Karpas-422 (cell line): ENCODE measurements at regions not wholly inside any gene's neighbourhood (a gene's known extent, or its start where the extent isn't known, plus 50 kb on each side); places are given as distances from the start of the nearest gene placed in this dataset.

Experiments
- DNase-seq: peaks from one replicate; pipeline ENCODE4 v3.0.0-alpha.2; 2015
- H2AFZ ChIP-seq: fragments of 200-600 bp; sonication (generic); 2 replicates; pipeline ENCODE4 v1.6.1; 2014; ENCODE audit warnings: antibody characterized with exemption, low read length, mixed read lengths
- H3K27ac ChIP-seq: fragments of 200-600 bp; sonication (generic); 2 replicates; pipeline ENCODE4 v1.5.1; 2014; ENCODE audit warnings: mild to moderate bottlenecking, low read length, moderate library complexity
- H3K27me3 ChIP-seq: fragments of 200-600 bp; sonication (generic); 2 replicates; pipeline ENCODE4 v1.6.1; 2014; ENCODE audit warnings: low read length, mixed read lengths
- H3K36me3 ChIP-seq: fragments of 200-600 bp; sonication (generic); 2 replicates; pipeline ENCODE4 v1.6.1; 2014; ENCODE audit warnings: low read length, mixed read lengths; ENCODE audit not compliant: insufficient read depth
- H3K4me1 ChIP-seq: fragments of 200-600 bp; sonication (generic); 2 replicates; pipeline ENCODE4 v1.6.1; 2014; ENCODE audit warnings: mild to moderate bottlenecking, low read length, mixed read lengths
- H3K4me2 ChIP-seq: fragments of 200-600 bp; sonication (generic); 2 replicates; pipeline ENCODE4 v1.6.1; 2014; ENCODE audit warnings: low read length, low read depth, mild to moderate bottlenecking; ENCODE audit not compliant: poor library complexity, severe bottlenecking
- H3K4me3 ChIP-seq: fragments of 200-600 bp; sonication (generic); 2 replicates; pipeline ENCODE4 v1.5.1; 2014; ENCODE audit warnings: mild to moderate bottlenecking, antibody characterized with exemption, low read length, mixed read lengths
- H3K79me2 ChIP-seq: fragments of 200-600 bp; sonication (generic); 2 replicates; pipeline ENCODE4 v1.6.1; 2014; ENCODE audit warnings: mild to moderate bottlenecking, low read length, mixed read lengths
- H3K9ac ChIP-seq: fragments of 200-600 bp; sonication (generic); 2 replicates; pipeline ENCODE4 v1.6.0; 2014; ENCODE audit warnings: low read length
- H3K9me2 ChIP-seq: fragments of 200-600 bp; sonication (generic), shearing (Covaris generic); replicated peaks from 2 replicates; pipeline ENCODE4 v1.6.0; 2014; ENCODE audit warnings: mild to moderate bottlenecking, low read length, moderate library complexity; ENCODE audit not compliant: insufficient read depth
- H3K9me3 ChIP-seq: fragments of 300-700, 200-600 bp; sonication (generic); 2 replicates; pipeline ENCODE4 v1.6.1; 2014; ENCODE audit warnings: low read length, mixed read lengths
- H4K20me1 ChIP-seq: fragments of 200-600 bp; sonication (generic); 2 replicates; pipeline ENCODE4 v1.6.1; 2014; ENCODE audit warnings: mild to moderate bottlenecking, antibody characterized with exemption, low read length, low read depth; ENCODE audit not compliant: insufficient read depth

DNA sequence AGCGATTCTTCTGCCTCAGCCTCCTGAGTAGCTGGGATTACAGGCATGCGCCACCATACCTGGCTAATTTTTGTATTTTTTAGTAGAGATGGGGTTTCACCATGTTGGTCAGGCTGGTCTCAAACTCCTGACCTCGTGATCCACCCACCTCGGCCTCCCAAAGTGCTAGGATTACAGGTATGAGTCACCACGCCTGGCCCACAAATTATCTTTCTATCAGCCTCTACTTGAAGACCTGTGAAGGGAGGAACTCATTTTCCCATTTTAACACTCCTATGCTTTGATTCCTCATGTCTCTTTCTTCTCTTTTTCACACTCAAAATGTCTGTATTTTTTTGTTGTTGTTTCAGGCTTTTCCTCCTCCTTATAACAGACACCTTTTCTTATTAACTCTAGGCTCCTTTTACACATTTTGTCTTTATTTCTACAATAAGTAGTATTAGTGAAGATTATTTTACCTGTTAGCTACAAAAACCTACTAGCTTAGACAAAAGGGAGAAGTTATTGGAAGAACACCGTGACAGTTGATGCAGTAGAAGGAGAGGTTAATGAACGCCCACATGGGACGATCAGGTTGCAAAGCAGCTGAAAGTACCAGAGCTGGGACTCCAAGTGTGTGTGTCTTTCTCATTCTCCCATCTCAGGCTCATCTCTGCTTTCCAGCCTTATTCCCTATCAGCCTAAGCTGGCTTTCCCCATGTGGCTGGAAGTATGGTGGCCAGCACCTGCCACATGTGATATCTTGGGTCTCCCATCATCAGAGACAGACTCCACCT, 97.6 kb upstream of the AGAP1 start:
- DNase-seq = no peak
- no peaks in the 10 kb centered on the region for H3K36me3 ChIP-seq
- no peak overlapping the region for H3K4me3 ChIP-seq
- no peak overlapping the region for H3K27ac ChIP-seq
- H3K4me2 ChIP-seq = no peak overlapping the region
- no peaks in the 10 kb centered on the region for H3K9me3 ChIP-seq
- no peak overlapping the region for H2AFZ ChIP-seq
- H4K20me1 ChIP-seq = no peaks in the 10 kb centered on the region
- no peak overlapping the region for H3K9ac ChIP-seq
- H3K4me1 ChIP-seq = no peaks in the 10 kb centered on the region
- no peaks in the 10 kb centered on the region for H3K27me3 ChIP-seq
- no peaks in the 10 kb centered on the region for H3K79me2 ChIP-seq
- no peaks in the 10 kb centered on the region for H3K9me2 ChIP-seq

DNA sequence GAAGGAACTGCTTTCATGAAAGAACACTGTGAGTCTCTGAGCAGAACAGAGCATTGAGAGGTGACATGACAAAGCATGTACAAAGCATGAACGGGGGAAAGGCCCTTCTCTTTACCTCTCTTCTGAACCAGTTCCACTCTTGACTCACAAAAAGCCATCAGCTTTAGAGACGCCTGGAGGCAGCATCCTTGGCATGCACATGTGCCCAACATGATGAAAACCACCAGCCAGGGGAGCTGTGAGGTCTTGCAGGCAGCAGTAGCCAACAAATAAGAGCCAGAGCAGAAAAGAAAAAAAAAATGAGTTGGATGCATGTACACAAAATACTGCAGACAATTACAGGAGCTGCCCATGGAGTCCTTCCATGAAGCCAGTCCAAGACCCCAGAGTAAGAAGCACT, 95.5 kb upstream of the AGAP1 start:
- Histone ChIP-seq H3K36me3 (no peaks in the 10 kb centered on the region), H3K9me3 (no peaks in the 10 kb centered on the region), H3K27me3 (no peaks in the 10 kb centered on the region), H2AFZ (no peak overlapping the region), H3K4me1 (no peaks in the 10 kb centered on the region), H3K9ac (no peak overlapping the region), H3K79me2 (no peaks in the 10 kb centered on the region), H3K4me3 (no peak overlapping the region), H3K9me2 (no peaks in the 10 kb centered on the region), H4K20me1 (no peaks in the 10 kb centered on the region), H3K27ac (no peak overlapping the region), H3K4me2 (no peak overlapping the region)
- no peak for DNase-seq

DNA sequence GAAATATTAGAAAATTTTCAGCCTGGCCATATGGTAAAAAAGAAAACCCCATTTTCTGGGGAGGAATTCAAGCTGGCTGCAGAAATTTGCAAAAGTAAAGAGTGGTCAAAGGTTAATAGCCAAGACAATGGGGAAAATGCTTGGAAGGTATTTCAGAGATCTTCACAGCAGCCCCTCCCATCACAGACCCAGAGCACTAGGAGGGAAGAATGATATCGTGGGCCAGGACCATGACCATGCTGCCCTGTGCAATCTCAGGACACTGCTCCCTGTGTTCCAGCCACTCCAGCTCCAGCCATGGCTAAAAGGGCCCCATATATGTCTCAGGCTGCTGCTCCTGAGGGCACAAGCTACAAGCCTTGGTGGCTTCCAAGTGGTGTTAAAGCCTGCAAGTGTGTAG, 93.9 kb upstream of the AGAP1 start:
- H3K4me3 ChIP-seq = no peak overlapping the region

DNA sequence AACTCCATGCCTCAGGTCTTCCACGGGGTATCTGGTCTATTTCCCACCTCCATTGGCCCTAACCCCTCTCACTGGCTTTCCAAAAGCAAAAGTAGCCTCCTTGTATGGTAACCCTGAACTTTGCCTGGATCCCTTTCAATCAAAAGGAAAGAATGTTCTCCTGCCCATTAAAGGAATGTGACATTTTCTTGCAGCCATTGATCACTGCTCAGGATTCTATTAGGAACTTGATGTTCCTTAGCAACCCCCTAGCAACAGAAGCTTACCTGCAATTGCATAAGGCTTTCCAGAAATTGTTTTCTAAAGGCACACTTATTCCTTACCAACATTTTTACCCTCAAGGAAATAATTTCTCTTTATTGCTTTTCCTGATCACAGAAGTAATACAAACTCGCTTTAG, 91.4 kb upstream of the AGAP1 start:
- Histone ChIP-seq H3K9me3 (no peaks in the 10 kb centered on the region), H3K9me2 (no peaks in the 10 kb centered on the region), H4K20me1 (no peaks in the 10 kb centered on the region), H3K4me3 (no peak overlapping the region), H3K4me1 (no peaks in the 10 kb centered on the region), H2AFZ (no peak overlapping the region), H3K27me3 (no peaks in the 10 kb centered on the region), H3K79me2 (no peaks in the 10 kb centered on the region), H3K9ac (no peak overlapping the region), H3K36me3 (no peaks in the 10 kb centered on the region), H3K27ac (no peak overlapping the region), H3K4me2 (no peak overlapping the region)
- DNase-seq = no peak

More for the DNA sequence above, 93.9 kb upstream of the AGAP1 start:
- no peak overlapping the region for H3K9ac ChIP-seq
- no peaks in the 10 kb centered on the region for H3K36me3 ChIP-seq
- H3K9me3 ChIP-seq = no peaks in the 10 kb centered on the region
- H4K20me1 ChIP-seq = no peaks in the 10 kb centered on the region
- no peak overlapping the region for H3K4me2 ChIP-seq
- no peak for DNase-seq
- H2AFZ ChIP-seq = no peak overlapping the region
- no peaks in the 10 kb centered on the region for H3K4me1 ChIP-seq
- no peaks in the 10 kb centered on the region for H3K9me2 ChIP-seq
- no peaks in the 10 kb centered on the region for H3K79me2 ChIP-seq
- no peaks in the 10 kb centered on the region for H3K27me3 ChIP-seq
- no peak overlapping the region for H3K27ac ChIP-seq

DNA sequence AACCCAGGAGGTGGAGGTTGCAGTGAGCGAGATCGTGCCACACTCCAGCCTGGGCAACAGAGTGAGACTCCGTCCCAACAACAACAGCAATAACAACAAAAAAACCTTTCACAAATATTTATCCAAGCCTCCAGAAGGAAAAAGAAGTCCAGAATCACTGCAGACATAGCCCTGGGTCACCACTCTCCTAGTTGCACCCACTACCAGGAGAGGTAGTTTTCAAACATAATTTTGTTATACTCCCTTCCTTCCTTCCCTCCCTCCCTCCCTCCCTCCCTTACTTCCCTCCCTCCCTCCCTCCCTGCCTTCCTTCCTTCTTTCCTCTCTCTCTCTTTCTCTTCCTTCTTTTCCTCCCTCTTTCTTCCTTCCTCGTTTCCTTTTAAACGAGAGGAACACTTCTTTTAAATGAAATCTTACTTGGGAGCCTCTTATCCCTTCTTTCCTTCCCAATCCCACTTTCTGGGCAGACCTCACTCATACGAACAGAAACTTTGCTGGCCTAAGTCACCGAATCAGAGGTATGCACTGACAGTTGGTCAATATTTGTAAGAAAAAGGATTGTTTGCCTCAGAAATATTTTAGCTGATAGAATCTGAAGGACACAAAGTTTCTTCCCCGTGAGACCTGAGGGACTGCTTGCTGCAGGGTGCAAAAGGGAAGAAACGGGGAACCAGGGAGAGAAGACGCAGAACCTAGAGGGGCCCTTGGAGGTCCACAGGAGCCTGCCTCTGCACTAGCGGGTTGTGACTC, 88.1 kb upstream of the AGAP1 start:
- Histone ChIP-seq H2AFZ (no peak overlapping the region), H4K20me1 (no peaks in the 10 kb centered on the region), H3K36me3 (no peaks in the 10 kb centered on the region), H3K27ac (no peak overlapping the region), H3K4me3 (no peak overlapping the region), H3K79me2 (no peaks in the 10 kb centered on the region), H3K9me2 (no peaks in the 10 kb centered on the region), H3K9me3 (no peaks in the 10 kb centered on the region), H3K4me2 (no peak overlapping the region), H3K27me3 (no peaks in the 10 kb centered on the region), H3K4me1 (no peaks in the 10 kb centered on the region), H3K9ac (no peak overlapping the region)
- no peak for DNase-seq

DNA sequence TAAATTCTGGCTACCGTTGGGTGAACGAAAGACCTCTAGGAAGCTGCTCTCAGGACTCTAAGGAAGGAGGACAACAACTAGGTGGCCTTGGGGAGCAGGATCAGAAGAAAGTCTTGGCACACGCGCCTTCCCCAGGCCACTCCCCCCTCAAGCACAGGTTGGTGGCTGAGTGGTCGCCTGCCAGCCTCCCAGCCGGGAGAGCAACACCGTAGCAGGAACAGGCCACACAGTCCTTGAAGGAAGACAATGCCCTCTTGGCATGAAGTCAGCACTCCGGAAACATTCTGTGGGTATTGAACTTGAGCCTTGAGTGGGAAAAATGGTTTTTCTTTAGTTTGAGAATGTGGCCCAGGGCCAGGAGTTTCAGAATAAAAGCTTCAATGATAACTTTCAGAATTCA, 87.4 kb upstream of the AGAP1 start:
- no peaks in the 10 kb centered on the region for H3K27me3 ChIP-seq
- no peaks in the 10 kb centered on the region for H3K4me1 ChIP-seq
- no peaks in the 10 kb centered on the region for H3K79me2 ChIP-seq
- H3K9me3 ChIP-seq = no peaks in the 10 kb centered on the region
- H3K9ac ChIP-seq = no peak overlapping the region
- no peaks in the 10 kb centered on the region for H4K20me1 ChIP-seq
- no peak overlapping the region for H2AFZ ChIP-seq
- H3K4me3 ChIP-seq = no peak overlapping the region
- H3K9me2 ChIP-seq = no peaks in the 10 kb centered on the region
- DNase-seq = no peak
- no peaks in the 10 kb centered on the region for H3K36me3 ChIP-seq
- no peak overlapping the region for H3K27ac ChIP-seq
- no peak overlapping the region for H3K4me2 ChIP-seq

DNA sequence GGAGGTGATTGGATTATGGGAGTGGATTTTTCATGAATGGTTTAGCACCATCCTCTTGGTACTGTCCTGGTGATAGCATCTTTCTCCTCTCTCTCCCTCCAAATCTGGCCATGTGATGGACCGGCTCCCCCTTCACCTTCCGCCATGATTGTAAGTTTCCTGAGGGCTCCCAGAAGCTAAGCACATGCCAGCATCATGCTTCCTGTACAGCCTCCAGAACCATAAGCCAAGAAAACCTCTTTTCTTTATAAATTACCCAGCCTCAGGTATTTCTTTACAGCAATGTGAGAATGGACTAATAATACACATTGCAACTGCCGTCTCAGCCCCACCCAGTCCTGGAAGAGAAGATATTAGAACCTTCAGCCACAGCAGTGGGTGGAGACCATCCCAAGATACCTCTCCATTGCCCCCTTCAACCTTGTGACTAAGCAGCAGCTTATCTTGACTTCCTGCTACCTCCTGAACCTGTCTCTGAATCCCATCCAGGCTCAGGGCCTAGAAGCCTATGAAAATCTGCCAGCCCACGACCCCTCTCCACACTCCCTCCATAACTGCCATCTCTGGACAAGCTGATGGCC, 81.8 kb upstream of the AGAP1 start:
- no peak overlapping the region for H3K4me2 ChIP-seq

DNA sequence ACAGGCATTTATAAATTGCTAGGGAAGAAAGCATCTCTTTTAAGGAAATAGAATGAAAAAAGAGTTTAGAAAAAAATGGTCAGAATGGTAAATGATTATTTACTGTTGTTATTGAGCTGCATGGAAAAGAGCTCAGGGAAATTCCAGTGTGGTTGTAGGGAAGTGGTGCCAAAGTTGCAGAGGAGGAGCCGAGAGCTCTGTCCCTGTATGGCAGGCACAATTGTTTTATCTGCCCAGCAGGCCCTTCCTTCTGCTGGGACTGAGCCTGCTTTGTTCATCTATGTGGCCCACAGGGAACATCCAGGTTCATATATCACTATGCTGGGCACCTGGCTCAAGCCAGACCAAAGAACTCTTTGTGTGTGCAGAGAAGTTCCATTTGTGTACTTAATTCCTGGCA, 80.8 kb upstream of the AGAP1 start:
- DNase-seq = no peak
- Histone ChIP-seq H3K4me2 (no peak overlapping the region), H3K9me2 (no peaks in the 10 kb centered on the region), H3K9ac (no peak overlapping the region), H3K4me3 (no peak overlapping the region), H3K79me2 (no peaks in the 10 kb centered on the region), H3K4me1 (no peaks in the 10 kb centered on the region), H3K9me3 (no peaks in the 10 kb centered on the region), H3K27me3 (no peaks in the 10 kb centered on the region), H2AFZ (no peak overlapping the region), H3K36me3 (no peaks in the 10 kb centered on the region), H4K20me1 (no peaks in the 10 kb centered on the region), H3K27ac (no peak overlapping the region)

More for the DNA sequence above, 81.8 kb upstream of the AGAP1 start:
- Histone ChIP-seq H3K79me2 (no peaks in the 10 kb centered on the region), H2AFZ (no peak overlapping the region), H3K9me3 (no peaks in the 10 kb centered on the region), H4K20me1 (no peaks in the 10 kb centered on the region), H3K4me1 (no peaks in the 10 kb centered on the region), H3K36me3 (no peaks in the 10 kb centered on the region), H3K9me2 (no peaks in the 10 kb centered on the region), H3K27me3 (no peaks in the 10 kb centered on the region), H3K4me3 (no peak overlapping the region), H3K27ac (no peak overlapping the region), H3K9ac (no peak overlapping the region)
- no peak for DNase-seq
